Keratinocyte (primary cell): ENCODE measurements at regions not wholly inside any gene's neighbourhood (a gene's known extent, or its start where the extent isn't known, plus 50 kb on each side); places are given as distances from the start of the nearest gene placed in this dataset.
"Not testable (repeated sequence)": the region's sequence is repeated elsewhere in the genome, so short reads cannot be mapped to it uniquely, and the experiment has no call there.

Source experiments
- DNase-seq: peaks from one replicate; pipeline ENCODE4 v3.0.0-alpha.2; 2011; ENCODE audit warnings: low read depth, missing footprints, low spot score
- FAIRE-seq: peaks from 2 replicates; lab custom pipeline; 2011; peaks lifted over from hg19 to GRCh38; lab: Jason Lieb, UNC
- H2AFZ ChIP-seq: 2 replicates; pipeline ENCODE4 v1.6.0; 2012; ENCODE audit warnings: low read length, control low read depth, inconsistent platforms; ENCODE audit not compliant: control insufficient read depth
- H3K27ac ChIP-seq: 2 replicates; pipeline ENCODE4 v1.5.1; 2011; ENCODE audit warnings: low read length; ENCODE audit not compliant: control insufficient read depth, insufficient read depth
- H3K27me3 ChIP-seq: 3 replicates; pipeline ENCODE4 v1.6.0; 2011; ENCODE audit warnings: low read length; ENCODE audit not compliant: control insufficient read depth, insufficient read depth; ENCODE audit errors: extremely low read depth
- H3K36me3 ChIP-seq, 2 experiments: 2 replicates in 1 of 2; 3 replicates in 1 of 2; pipeline ENCODE4 v1.5.1; 2011; ENCODE audit warnings: low read length in 2 of 2, mild to moderate bottlenecking in 1 of 2; ENCODE audit not compliant: control insufficient read depth in 2 of 2, insufficient read depth in 2 of 2; ENCODE audit errors: extremely low read depth in 1 of 2
- H3K4me1 ChIP-seq: 3 replicates; pipeline ENCODE4 v1.5.1; 2011; ENCODE audit warnings: low read length; ENCODE audit not compliant: control insufficient read depth, insufficient read depth; ENCODE audit errors: extremely low read depth
- H3K4me2 ChIP-seq: 3 replicates; pipeline ENCODE4 v1.6.0; 2011; ENCODE audit warnings: low read depth, low read length; ENCODE audit not compliant: control insufficient read depth, insufficient read depth; ENCODE audit errors: extremely low read depth
- H3K4me3 ChIP-seq, 3 experiments: fragments of 200-600 bp in 1 of 3; sonication (generic) in 1 of 3; 2 replicates in 2 of 3; 3 replicates in 1 of 3; pipeline ENCODE4 v1.5.1; 2011 to 2016; ENCODE audit warnings: low read length in 3 of 3, mild to moderate bottlenecking in 3 of 3, control low read depth in 2 of 3, inconsistent platforms in 1 of 3, low read depth in 1 of 3, mixed read lengths in 1 of 3, mixed run types in 1 of 3, moderate library complexity in 1 of 3; ENCODE audit not compliant: control insufficient read depth in 2 of 3, insufficient read depth in 2 of 3; ENCODE audit errors: extremely low read depth in 1 of 3
- H3K79me2 ChIP-seq: 2 replicates; pipeline ENCODE4 v1.6.0; 2012; ENCODE audit warnings: low read length; ENCODE audit not compliant: control insufficient read depth, insufficient read depth
- H3K9ac ChIP-seq: 3 replicates; pipeline ENCODE4 v1.6.0; 2011; ENCODE audit warnings: low read length; ENCODE audit not compliant: control insufficient read depth, insufficient read depth; ENCODE audit errors: extremely low read depth
- H3K9me1 ChIP-seq: 3 replicates; pipeline ENCODE4 v1.6.0; 2011; ENCODE audit warnings: low read length; ENCODE audit not compliant: control insufficient read depth, insufficient read depth; ENCODE audit errors: extremely low read depth
- H3K9me3 ChIP-seq: 2 replicates; pipeline ENCODE4 v1.5.1; 2012; ENCODE audit warnings: low read depth, low read length; ENCODE audit not compliant: control insufficient read depth
- H4K20me1 ChIP-seq: 3 replicates; pipeline ENCODE4 v1.6.0; 2011; ENCODE audit warnings: low read length; ENCODE audit not compliant: control insufficient read depth, insufficient read depth; ENCODE audit errors: extremely low read depth
- EZH2 ChIP-seq: IDR thresholded peaks from one replicate; pipeline ENCODE4 v1.6.1; 2012; ENCODE audit warnings: inconsistent platforms, mild to moderate bottlenecking, low read length, moderate library complexity
- dilution Hi-C: fragments of 300-500 bp; cut with MboI; formaldehyde crosslinking; loops from one replicate; pipeline ENCODE4 v1.7.0; 2020; ENCODE audit warnings: low sequenced_read_pairs; ENCODE audit not compliant: extremely low pct_ligation_motif_present
- TF ChIP-seq, protein P1 (sequence below), 3 experiments: IDR thresholded peaks in 1 of 3; conservative IDR thresholded peaks in 1 of 3; optimal IDR thresholded peaks in 1 of 3; 2 replicates in 2 of 3; 3 replicates in 1 of 3; pipeline versions ENCODE3 to v1.5.1; 2011; ENCODE audit warnings: low read length in 3 of 3, mild to moderate bottlenecking in 3 of 3, moderate library complexity in 2 of 3, control low read depth in 1 of 3, inconsistent platforms in 1 of 3; ENCODE audit not compliant: insufficient read depth in 2 of 3; ENCODE audit errors: extremely low read depth in 1 of 3

DNA sequence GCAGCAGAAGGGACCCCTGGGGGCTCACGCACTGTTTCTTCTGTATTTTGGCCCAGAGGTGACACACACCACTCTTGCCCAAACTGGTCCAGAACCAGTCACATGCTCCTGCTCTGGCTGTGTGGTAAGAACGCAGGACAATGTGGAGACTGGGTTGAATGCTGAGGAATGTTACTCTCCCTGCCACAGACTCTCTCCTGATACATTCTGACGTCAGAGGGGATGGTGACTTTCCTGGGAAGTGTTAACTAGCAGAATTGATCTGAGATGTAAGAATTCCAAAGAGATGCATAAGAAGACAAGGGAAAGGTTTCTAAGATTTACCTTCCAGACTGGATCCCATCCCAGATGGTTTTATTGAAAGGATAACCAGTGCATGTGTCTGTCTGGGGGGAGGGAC, 100.8 kb downstream of the ASB1 start:
- H2AFZ ChIP-seq, result no peak overlapping the region
- no peaks in the 10 kb centered on the region for H3K79me2 ChIP-seq
- H4K20me1 ChIP-seq, result no peaks in the 10 kb centered on the region
- TF ChIP-seq, protein P1, sequence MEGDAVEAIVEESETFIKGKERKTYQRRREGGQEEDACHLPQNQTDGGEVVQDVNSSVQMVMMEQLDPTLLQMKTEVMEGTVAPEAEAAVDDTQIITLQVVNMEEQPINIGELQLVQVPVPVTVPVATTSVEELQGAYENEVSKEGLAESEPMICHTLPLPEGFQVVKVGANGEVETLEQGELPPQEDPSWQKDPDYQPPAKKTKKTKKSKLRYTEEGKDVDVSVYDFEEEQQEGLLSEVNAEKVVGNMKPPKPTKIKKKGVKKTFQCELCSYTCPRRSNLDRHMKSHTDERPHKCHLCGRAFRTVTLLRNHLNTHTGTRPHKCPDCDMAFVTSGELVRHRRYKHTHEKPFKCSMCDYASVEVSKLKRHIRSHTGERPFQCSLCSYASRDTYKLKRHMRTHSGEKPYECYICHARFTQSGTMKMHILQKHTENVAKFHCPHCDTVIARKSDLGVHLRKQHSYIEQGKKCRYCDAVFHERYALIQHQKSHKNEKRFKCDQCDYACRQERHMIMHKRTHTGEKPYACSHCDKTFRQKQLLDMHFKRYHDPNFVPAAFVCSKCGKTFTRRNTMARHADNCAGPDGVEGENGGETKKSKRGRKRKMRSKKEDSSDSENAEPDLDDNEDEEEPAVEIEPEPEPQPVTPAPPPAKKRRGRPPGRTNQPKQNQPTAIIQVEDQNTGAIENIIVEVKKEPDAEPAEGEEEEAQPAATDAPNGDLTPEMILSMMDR (optimal IDR thresholded peaks at IDR 0.05 in 1 of 3, IDR thresholded peaks at IDR 0.05 in 1 of 3, conservative IDR thresholded peaks at IDR 0.05 in 1 of 3; ENCODE audit: extremely low read depth in 1 of 3, insufficient read depth in 2 of 3, low read length in 3 of 3), result no peak
- TF ChIP-seq EZH2, result no peak
- no peaks in the 10 kb centered on the region for H3K9me1 ChIP-seq
- peak; percentile 60 for DNase-seq
- dilution Hi-C loops, result no loop called here
- H3K27ac ChIP-seq, result no peak overlapping the region
- no peaks in the 10 kb centered on the region for H3K27me3 ChIP-seq
- peaks cover 10% of the 10 kb centered on the region for H3K4me1 ChIP-seq
- no peak overlapping the region for H3K4me3 ChIP-seq
- H3K9ac ChIP-seq, result no peak overlapping the region
- peaks cover 6% of the 10 kb centered on the region for H3K9me3 ChIP-seq
- peak overlapping the region; percentile 8 for H3K4me2 ChIP-seq
- no peaks in the 10 kb centered on the region for H3K36me3 ChIP-seq
- FAIRE-seq, result no peak

DNA sequence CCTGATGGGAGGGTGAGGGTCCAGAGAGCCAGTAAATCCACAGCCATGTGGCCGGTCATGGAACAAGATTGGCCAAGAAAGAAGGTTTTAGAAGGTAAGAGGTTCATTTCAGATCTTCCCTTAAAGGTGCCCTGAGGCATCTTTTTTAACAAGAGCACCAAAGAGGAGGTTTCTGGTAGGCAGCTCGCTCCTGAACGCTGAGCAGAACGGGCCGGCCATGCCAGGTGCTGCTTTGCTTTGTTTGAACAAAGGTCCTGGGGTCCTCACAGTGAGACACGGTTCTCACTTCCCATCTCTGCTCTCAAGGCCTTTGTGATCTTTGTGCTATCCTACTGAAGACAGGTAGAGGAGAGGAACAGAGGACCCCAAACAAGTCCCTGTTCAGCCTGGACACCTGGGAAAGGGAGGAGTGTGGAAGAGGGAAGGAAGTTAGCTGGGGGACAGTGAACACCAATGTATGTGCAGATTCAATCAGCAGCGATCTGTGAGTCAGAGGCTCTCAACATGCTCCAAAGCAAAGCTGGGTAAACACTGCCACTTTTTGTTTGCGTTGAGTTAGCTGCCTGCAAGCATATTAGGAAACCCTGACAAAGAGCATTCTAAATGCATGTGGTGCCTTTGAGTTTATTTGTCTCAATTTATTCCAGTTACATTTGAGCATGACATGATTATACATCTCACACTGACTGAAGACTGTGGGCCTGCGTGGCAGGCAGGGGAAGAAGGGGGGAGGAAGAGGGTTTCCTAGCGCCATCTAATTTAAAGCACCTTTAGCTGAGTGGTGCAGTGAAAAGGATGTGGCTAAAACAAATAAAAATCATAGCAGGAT, 102.4 kb downstream of the ASB1 start:
- TF ChIP-seq, protein P1 (optimal IDR thresholded peaks at IDR 0.05 in 1 of 3, IDR thresholded peaks at IDR 0.05 in 1 of 3, conservative IDR thresholded peaks at IDR 0.05 in 1 of 3; ENCODE audit: extremely low read depth in 1 of 3, insufficient read depth in 2 of 3, low read length in 3 of 3), result no peak
- no peak for TF ChIP-seq EZH2
- Histone ChIP-seq H3K4me3 (no peak overlapping the region), H3K79me2 (no peaks in the 10 kb centered on the region), H3K27me3 (no peaks in the 10 kb centered on the region), H3K9me1 (no peaks in the 10 kb centered on the region), H3K27ac (no peak overlapping the region), H3K9ac (no peak overlapping the region), H3K4me1 (peaks cover 10% of the 10 kb centered on the region), H3K4me2 (no peak overlapping the region), H3K36me3 (no peaks in the 10 kb centered on the region), H4K20me1 (no peaks in the 10 kb centered on the region), H2AFZ (no peak overlapping the region), H3K9me3 (peaks cover 6% of the 10 kb centered on the region)
- DNase-seq, result no peak
- dilution Hi-C loops, result no loop called here
- FAIRE-seq, result no peak

DNA sequence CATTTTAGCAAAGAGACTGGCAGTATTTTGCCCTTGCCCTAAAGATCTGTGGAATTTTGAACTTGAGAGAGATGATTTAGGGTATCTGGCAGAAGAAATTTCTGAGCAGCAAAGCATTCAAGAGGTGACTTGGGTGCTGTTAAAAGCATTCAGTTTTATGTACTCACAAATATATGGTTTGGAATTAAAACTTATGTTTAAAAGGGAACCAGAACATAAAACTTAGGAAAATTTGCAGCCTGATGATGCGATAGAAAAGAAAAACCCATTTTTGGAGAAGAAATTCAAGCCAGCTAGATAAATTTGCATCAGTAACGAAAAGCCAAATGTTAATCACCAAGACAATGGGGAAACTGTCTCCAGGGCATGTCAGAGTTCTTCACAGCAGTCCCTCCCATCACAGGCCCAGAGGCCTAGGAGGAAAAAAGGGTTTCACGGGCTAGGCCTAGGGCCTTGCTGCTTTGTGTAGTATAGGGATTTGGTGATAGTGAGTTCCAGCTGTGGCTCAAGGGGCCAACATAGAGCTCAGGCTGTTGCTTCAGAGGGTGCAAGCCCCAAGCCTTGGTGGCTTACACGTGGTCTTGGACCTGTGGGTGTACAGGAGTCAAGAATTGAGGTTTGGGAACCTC, 104.4 kb downstream of the ASB1 start:
- FAIRE-seq, H3K9ac ChIP-seq, dilution Hi-C loops, H3K9me3 ChIP-seq, H4K20me1 ChIP-seq, DNase-seq, H3K27me3 ChIP-seq, H3K4me2 ChIP-seq, H3K36me3 ChIP-seq, H2AFZ ChIP-seq, H3K9me1 ChIP-seq, H3K4me3 ChIP-seq, H3K27ac ChIP-seq, H3K79me2 ChIP-seq: not testable (repeated sequence)
- peaks cover 10% of the 10 kb centered on the region for H3K4me1 ChIP-seq
